Omental fat pad (tissue), 3 donors: ENCODE measurements at regions not wholly inside any gene's neighbourhood (a gene's known extent, or its start where the extent isn't known, plus 50 kb on each side); places are given as distances from the start of the nearest gene placed in this dataset.

Source experiments
- ATAC-seq: fragments of 150-250 bp; one replicate; pipeline ENCODE4 v1.9.1; 2016; ENCODE audit warnings: mild to moderate bottlenecking, moderate library complexity; ENCODE audit not compliant: low FRiP score
- DNase-seq: peaks from one replicate; pipeline ENCODE4 v3.0.0-alpha.2; 2019; ENCODE audit warnings: low spot score
- TF ChIP-seq, protein P1 (sequence below), 3 donors: fragments of 450-650 bp; IDR thresholded peaks; one replicate each; pipeline ENCODE4 v1.5.1; 2016 to 2017; ENCODE audit warnings: antibody characterized with exemption in 3 of 3, mild to moderate bottlenecking in 3 of 3, moderate library complexity in 2 of 3

DNA sequence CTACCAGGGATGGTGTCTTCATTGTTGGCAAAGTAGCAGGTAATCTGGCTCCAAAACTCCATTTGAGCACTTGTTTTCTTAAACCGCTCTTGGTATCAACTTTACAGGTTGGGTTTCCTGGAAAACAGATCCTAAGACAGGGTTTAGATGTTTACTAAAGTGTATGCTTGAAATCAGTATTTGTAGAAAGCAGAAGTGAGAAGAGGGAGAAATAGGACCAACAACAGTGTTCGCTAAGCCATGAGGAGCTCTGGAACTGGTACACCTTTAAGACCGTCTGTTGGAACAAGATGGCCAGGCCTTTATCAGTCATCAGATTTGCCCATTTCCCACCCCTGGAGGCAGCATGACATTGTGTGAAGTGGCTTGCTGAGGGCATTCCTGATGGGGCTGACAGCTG is 171.0 kb upstream of the COL8A1 start:
- ATAC-seq (no peak), DNase-seq (no peak)
- TF ChIP-seq, protein P1, sequence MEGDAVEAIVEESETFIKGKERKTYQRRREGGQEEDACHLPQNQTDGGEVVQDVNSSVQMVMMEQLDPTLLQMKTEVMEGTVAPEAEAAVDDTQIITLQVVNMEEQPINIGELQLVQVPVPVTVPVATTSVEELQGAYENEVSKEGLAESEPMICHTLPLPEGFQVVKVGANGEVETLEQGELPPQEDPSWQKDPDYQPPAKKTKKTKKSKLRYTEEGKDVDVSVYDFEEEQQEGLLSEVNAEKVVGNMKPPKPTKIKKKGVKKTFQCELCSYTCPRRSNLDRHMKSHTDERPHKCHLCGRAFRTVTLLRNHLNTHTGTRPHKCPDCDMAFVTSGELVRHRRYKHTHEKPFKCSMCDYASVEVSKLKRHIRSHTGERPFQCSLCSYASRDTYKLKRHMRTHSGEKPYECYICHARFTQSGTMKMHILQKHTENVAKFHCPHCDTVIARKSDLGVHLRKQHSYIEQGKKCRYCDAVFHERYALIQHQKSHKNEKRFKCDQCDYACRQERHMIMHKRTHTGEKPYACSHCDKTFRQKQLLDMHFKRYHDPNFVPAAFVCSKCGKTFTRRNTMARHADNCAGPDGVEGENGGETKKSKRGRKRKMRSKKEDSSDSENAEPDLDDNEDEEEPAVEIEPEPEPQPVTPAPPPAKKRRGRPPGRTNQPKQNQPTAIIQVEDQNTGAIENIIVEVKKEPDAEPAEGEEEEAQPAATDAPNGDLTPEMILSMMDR (IDR thresholded peaks at IDR 0.05), result no peak

DNA sequence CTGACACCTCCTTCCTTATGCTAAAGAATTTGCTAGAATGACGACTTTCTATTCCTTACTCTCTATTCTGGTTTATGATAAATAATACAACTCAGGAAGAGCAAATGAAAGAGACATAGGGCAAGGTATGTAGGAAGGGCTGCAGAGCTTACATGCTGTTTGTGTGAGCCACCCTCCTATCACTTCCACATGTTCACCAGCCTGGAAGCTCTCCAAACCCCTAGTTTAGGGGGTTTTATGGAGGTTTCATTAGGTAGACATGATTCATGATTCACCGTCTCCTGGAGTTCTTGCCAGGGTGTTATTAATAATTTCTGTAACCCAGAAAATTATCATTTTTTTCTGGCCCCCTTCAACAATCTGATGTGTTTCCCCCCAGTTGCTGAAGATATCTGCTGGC is 172.1 kb upstream of the COL8A1 start:
- TF ChIP-seq, protein P1 (IDR thresholded peaks at IDR 0.05), result no peak
- DNase-seq (no peak), ATAC-seq (no peak)

DNA sequence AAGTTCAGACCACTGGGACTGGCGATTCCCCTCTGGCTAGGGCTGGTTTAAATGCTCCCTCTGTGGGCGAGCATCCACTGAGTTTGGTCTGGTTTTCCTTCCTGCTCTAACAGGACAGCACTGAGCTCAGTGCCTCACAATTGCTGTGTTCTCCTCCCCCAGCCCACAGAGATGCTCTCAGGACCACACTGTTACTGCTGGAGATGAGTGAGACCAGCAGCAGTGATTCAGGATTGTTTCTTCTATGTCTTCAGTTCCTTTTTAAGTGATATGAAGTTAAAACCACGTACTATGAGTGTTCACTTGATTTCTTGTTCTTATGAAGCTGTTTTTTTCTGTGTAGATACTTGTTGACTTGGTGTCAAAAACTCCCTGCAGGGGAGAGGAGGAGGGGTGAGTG is 180.4 kb upstream of the COL8A1 start:
- DNase-seq (no peak), ATAC-seq (no peak)
- TF ChIP-seq, protein P1 (IDR thresholded peaks at IDR 0.05), result no peak

DNA sequence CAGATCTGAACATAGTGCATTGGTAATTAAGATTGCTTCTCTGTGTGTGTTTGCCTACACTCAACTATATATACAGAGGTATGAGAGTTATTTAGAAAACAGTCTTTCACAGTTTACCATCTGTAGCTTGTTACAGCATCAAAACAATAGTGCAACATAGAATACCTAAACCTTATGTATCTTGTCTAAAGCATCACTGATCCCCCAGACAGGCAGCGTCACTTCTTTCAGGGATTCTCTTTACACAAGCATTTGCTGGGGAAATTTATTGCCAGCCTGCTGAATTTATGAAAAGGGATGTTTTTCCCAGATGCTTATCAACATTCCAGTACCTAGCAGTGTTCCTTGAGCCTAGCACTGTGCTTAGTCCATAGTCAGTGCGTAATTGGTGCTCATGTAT is 195.8 kb upstream of the COL8A1 start:
- ATAC-seq, result no peak
- DNase-seq, result no peak
- TF ChIP-seq, protein P1 (IDR thresholded peaks at IDR 0.05), result no peak

DNA sequence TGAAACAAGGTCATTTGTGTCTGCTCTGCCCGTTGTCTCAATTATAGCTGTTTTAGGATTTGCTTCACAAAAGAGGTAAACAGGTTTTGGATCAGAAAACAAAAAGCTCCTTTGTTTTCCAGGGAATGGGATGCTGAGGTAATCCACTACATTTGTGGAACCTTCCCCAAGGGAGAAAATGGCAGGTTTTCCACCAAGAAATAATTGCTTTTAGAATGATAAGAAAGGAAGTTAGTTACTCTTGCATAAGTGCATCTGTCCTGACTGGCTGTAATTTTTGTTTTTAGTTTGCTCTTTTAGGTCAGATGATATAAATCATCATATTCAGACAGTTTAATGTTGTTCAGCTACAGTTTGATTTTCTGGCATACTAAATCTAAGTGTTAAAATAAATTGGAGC is 198.5 kb upstream of the COL8A1 start:
- DNase-seq (no peak), ATAC-seq (no peak)
- TF ChIP-seq, protein P1 (IDR thresholded peaks at IDR 0.05), result no peak

DNA sequence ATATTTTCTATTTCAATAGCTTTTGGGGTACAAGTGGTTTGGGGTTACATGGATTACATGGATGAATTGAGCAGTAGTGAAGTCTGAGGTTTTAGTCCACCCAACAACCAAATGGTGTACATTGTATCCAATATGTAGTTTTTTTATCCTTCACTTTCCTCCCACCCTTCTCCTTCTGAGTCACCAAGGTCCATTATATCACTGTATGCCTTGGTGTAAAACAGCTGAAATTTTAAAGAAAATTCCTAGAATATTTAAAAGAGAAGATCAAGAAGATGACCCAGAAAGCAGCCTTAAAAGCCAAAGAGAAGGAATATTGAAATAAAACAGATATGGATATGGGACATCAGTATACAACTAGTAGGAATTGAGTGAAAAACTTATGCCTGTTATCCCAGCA is 204.2 kb upstream of the COL8A1 start:
- ATAC-seq (no peak), DNase-seq (no peak)
- TF ChIP-seq, protein P1 (IDR thresholded peaks at IDR 0.05), result no peak

DNA sequence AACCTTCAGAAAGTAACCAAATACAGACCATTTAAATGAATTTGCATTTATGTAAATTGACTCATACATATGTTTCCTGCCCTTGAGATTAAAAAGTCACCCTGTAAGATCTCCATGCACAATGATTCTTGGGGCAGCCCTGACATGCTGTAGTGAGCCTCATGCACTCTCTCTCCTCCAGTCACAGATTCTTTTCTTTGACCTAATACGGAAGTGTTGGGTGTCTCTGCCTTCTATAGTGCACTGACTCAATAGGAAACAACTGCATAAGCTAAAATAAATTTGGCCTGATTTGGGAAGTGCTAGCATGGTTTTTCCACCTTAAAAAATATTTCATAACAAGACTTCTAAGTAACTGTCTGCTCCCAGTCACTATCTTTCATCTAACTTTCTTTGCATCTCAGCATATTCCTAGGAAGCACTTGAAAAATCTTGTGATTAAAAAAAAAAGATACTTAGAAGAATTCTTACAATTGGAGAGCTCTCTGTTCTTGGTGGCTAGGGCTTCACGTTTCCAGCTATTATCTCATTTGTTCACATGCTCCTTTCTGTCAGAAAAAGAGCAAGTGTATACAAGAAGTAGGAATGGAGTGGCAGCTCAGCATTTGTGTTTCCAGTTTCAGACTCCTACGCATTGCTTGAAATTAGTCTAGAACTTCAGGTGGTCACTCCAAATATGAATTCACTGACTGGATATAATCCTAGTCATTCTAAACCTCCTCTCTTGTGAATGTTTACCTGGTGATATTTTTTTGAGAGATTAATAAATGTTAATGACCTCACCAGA is 207.9 kb upstream of the COL8A1 start:
- ATAC-seq (no peak), DNase-seq (no peak)
- TF ChIP-seq, protein P1 (IDR thresholded peaks at IDR 0.05), result no peak
